Activated T-cell treated with anti-CD3 and anti-CD28 coated beads, Interleukin-2, amount 50 U/mL, for 24 hours (primary cell): ENCODE measurements at regions not wholly inside any gene's neighbourhood (a gene's known extent, or its start where the extent isn't known, plus 50 kb on each side); places are given as distances from the start of the nearest gene placed in this dataset.

ENCODE experiments used
- DNase-seq: peaks from one replicate; pipeline ENCODE4 v3.0.0-alpha.2; 2020
- H3K27ac Mint-ChIP-seq: 2 replicates; pipeline ENCODE4 v1.8.0; 2020; ENCODE audit warnings: mild to moderate bottlenecking, mixed read lengths
- H3K27me3 Mint-ChIP-seq: 2 replicates; pipeline ENCODE4 v1.8.0; 2020; ENCODE audit warnings: mixed read lengths
- H3K36me3 Mint-ChIP-seq: 2 replicates; pipeline ENCODE4 v1.8.0; 2020; ENCODE audit warnings: low read depth, mixed read lengths
- H3K4me1 Mint-ChIP-seq: 2 replicates; pipeline ENCODE4 v1.8.0; 2020; ENCODE audit warnings: low read depth, mixed read lengths
- H3K4me3 Mint-ChIP-seq: 2 replicates; pipeline ENCODE4 v1.8.0; 2020; ENCODE audit warnings: mild to moderate bottlenecking, moderate library complexity, mixed read lengths
- H3K9me3 Mint-ChIP-seq: 2 replicates; pipeline ENCODE4 v1.8.0; 2020; ENCODE audit warnings: mixed read lengths

DNA sequence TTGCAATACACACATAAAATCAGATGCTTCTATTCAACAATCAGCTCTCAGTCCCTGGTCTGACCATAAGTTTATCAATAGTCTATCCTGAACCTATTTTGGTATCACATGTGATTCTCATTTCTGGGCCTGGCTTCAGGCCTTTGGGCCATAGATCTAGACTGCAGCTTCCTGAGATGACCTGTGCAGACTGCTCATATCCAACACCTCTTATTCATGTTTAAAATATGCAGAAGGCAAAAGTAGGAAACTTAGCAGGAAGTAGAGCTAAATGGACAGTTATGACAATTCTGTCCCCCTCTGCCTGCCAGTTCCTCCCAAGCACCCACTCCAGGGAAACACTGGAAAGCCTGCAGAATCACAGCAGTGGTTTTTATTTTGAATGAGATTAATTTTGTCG, 53.3 kb downstream of the C7orf25 start:
- Mint-ChIP-seq H3K4me1 (peaks cover 15% of the 10 kb centered on the region), H3K27me3 (peaks cover 80% of the 10 kb centered on the region), H3K4me3 (no peak overlapping the region), H3K36me3 (no peaks in the 10 kb centered on the region), H3K9me3 (peaks cover 9% of the 10 kb centered on the region), H3K27ac (no peak overlapping the region)
- DNase-seq, result no peak

DNA sequence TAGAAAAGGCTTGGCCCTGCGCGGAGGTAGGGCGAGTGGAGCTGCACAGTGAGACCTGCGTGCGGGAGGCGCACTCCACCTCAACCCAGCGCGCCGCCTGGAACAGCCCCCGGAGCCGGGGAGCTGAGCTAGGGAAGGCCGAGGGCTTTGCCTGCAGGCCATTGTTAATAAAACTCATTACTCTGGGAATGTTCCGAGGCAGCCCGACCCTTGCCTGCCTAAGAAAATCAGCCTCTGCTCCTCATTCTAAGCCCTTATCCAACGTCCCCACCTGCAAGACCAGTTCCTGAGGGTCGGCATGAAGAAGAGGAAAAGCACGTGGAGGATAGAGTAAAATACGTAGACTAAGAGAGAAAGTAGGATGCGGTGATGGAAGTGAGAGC, 55.3 kb downstream of the C7orf25 start:
- no peaks in the 10 kb centered on the region for H3K36me3 Mint-ChIP-seq
- H3K27me3 Mint-ChIP-seq, result peaks cover 77% of the 10 kb centered on the region
- DNase-seq, result no peak
- H3K4me3 Mint-ChIP-seq, result peak overlapping the region; percentile 58
- no peak overlapping the region for H3K27ac Mint-ChIP-seq
- H3K4me1 Mint-ChIP-seq, result peaks cover 15% of the 10 kb centered on the region
- H3K9me3 Mint-ChIP-seq, result peaks cover 1% of the 10 kb centered on the region

DNA sequence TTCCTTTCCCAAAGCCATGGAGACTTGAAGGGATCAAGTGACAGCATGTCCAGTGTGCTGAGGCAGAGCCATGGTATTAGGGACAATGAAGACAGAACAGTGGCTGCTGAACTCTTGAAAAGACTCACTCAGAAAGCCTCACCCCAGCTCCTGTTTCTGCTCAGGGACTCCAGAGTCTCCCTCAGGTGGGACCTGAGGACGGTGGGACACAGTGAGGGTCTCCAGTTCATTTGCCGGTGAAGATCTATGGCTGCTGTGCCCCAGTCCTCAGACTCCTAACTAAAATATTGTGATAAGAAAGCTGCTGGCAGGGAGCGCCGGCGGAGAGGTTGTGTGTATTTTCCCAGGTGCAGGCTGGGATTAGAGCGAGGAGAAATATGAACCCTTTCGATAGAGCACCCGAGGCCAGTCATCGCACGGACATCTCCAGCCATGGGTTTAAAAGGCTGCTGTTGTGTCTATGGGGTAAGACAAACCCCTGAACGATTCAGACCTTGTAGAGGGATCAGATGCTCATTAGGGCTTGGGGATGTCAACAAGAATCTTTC, 57.2 kb downstream of the C7orf25 start:
- no peak overlapping the region for H3K4me3 Mint-ChIP-seq
- no peaks in the 10 kb centered on the region for H3K9me3 Mint-ChIP-seq
- no peak overlapping the region for H3K27ac Mint-ChIP-seq
- no peaks in the 10 kb centered on the region for H3K36me3 Mint-ChIP-seq
- DNase-seq, result no peak
- peaks cover 65% of the 10 kb centered on the region for H3K27me3 Mint-ChIP-seq
- peaks cover 15% of the 10 kb centered on the region for H3K4me1 Mint-ChIP-seq

DNA sequence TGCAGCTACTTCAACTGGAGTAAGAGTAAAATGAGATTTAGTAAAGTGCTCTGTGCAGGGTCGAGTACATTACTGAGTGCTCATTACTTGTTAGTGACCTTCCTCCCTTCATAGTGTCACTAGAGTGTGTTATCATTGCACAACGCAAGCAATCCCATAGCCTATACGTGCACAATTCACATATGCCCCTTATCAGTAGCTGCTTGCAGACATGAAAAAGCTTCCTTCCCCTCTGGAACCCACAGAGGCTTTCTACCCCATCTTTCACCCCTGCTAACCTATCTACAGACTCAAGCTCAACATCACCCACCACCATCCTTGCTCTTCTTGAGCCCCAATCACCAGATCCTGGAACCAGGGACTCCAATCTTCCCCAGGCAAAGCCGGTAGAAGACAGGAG, 59.3 kb downstream of the C7orf25 start:
- Mint-ChIP-seq H3K4me1 (peaks cover 12% of the 10 kb centered on the region), H3K27me3 (peaks cover 60% of the 10 kb centered on the region), H3K9me3 (no peaks in the 10 kb centered on the region), H3K4me3 (no peak overlapping the region), H3K36me3 (no peaks in the 10 kb centered on the region), H3K27ac (no peak overlapping the region)
- DNase-seq, result no peak

DNA sequence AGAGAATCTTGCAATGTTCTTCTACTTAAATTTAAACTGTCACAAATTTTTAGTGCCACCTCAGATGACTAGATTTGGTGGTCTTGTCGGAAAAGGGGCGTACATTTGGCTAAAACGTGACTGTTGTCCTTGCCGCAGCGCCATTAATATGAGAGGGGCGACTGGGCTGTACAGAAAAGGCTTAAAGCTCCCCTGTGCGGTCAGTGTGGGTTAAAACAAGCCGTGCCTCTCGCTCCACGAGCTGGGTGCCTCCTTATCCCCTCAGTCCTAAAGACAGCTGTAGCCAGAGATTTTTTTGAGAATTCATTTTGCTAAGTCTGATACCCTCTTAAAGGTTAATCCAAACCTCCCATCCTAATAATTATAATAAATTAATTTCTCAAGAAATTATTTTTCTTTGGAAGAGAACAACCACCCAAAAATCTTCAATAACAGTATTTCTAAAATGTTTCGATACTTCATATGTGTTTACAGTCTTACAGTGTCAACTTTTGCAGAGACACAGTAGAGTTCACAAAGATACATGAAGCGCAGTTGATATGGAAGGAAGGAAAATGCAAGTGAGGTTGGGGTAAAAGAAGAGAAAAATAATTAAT, 68.6 kb downstream of the C7orf25 start:
- Mint-ChIP-seq H3K36me3 (no peaks in the 10 kb centered on the region), H3K9me3 (peaks cover 2% of the 10 kb centered on the region), H3K27ac (no peak overlapping the region), H3K27me3 (peaks cover 60% of the 10 kb centered on the region), H3K4me1 (no peaks in the 10 kb centered on the region), H3K4me3 (no peak overlapping the region)
- DNase-seq, result no peak

DNA sequence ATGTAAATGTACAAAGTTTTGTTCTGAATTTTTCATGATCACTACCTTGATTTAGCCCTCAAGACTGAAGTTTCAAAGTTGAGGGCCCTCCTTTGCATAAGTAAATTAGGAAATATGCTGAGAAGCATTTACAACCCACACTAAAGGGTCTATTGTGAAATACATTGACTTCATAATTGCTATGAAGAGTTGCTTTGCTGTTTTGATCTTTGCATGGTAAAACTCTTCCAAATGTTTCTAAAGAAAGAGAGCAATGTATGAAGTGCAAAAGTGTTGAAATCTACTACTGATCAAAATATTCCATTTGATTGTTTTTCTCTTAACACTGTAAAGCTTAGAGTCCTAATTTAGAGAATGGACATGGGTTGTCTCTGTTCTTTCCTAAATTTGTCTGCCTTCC, 77.2 kb downstream of the C7orf25 start:
- Mint-ChIP-seq H3K4me1 (no peaks in the 10 kb centered on the region), H3K27ac (no peak overlapping the region), H3K9me3 (no peaks in the 10 kb centered on the region), H3K27me3 (peaks cover 46% of the 10 kb centered on the region), H3K4me3 (no peak overlapping the region), H3K36me3 (no peaks in the 10 kb centered on the region)
- no peak for DNase-seq

DNA sequence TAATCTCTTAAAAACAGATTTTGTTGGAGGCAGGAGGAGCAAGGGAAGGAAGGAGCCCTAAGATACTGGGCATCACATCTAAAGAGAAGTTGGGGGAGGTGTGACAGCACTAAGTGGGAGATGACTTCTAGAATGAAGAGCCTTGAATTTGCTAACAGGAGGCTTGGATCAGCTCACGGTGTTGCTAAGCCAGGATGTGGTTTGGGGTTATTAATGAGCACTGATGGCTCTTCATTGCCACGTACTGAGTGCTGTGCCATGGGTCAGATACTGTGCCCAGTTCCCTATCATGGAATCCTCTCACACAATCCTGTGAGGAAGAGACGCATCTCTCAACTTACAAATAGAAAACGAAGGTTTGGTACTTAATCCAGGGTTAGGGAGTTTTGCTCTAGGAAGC, 78.5 kb downstream of the C7orf25 start:
- no peak overlapping the region for H3K27ac Mint-ChIP-seq
- DNase-seq, result no peak
- H3K36me3 Mint-ChIP-seq, result no peaks in the 10 kb centered on the region
- H3K27me3 Mint-ChIP-seq, result peaks cover 44% of the 10 kb centered on the region
- H3K4me3 Mint-ChIP-seq, result no peak overlapping the region
- no peaks in the 10 kb centered on the region for H3K4me1 Mint-ChIP-seq
- no peaks in the 10 kb centered on the region for H3K9me3 Mint-ChIP-seq

DNA sequence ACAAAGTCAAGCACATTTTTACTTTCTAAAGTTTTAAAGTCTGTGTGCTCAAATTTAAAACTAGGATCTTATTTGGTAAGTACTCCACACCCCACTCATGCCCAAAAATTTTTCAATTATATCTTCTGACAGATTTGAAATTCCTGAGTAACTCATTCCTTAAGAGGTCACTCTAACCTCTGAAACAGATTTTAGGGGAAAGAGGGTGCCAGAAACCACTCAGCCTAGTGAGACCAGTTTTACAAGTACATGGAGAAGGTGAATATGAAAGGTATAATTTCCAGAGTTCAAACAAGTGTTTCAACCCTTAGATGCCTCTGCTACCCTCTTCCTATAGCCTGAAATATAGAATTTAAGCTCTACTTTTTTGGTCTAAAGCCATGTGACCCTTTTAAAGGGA, 79.2 kb downstream of the C7orf25 start:
- no peak for DNase-seq
- no peak overlapping the region for H3K4me3 Mint-ChIP-seq
- H3K27ac Mint-ChIP-seq, result no peak overlapping the region
- H3K27me3 Mint-ChIP-seq, result peaks cover 40% of the 10 kb centered on the region
- H3K9me3 Mint-ChIP-seq, result no peaks in the 10 kb centered on the region
- no peaks in the 10 kb centered on the region for H3K36me3 Mint-ChIP-seq
- H3K4me1 Mint-ChIP-seq, result no peaks in the 10 kb centered on the region

DNA sequence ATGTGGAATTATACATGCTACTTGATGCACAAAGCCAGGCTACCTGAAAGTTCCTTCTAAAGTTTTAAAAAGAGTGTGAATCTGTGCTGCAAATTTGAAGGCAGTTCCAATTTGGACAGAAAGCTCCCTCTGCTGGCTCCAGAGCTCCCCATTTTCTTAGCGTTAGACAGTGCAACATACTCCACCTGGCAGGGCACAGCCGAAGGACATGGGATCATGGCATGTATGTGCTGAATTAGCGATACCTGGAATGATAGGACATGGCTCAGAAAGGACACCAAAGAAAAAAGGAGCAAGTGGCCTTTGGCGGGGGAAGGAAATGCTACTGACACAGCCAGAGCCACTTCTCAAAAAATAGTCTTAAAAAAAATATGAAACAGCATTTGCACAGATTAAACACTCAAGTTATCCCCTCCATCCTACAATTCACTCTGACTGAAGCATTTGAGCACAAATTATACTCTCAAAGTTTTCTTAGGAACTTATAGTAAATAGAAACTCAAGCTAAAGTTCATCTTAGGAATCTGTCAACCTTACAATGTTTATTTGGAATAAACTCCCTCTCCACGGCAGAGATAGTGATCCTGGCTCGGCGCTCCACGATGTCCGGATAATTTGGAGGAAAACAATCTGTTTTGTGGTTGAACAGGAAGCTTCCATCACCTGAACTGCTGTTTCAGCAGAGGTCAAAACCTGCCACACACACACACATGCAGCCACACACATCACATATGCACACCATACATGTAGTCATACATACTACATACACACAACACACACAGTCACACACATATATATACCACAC, 80.0 kb downstream of the C7orf25 start:
- Mint-ChIP-seq H3K27me3 (peaks cover 40% of the 10 kb centered on the region), H3K4me3 (no peak overlapping the region), H3K4me1 (no peaks in the 10 kb centered on the region), H3K36me3 (no peaks in the 10 kb centered on the region), H3K9me3 (no peaks in the 10 kb centered on the region), H3K27ac (no peak overlapping the region)
- no peak for DNase-seq

DNA sequence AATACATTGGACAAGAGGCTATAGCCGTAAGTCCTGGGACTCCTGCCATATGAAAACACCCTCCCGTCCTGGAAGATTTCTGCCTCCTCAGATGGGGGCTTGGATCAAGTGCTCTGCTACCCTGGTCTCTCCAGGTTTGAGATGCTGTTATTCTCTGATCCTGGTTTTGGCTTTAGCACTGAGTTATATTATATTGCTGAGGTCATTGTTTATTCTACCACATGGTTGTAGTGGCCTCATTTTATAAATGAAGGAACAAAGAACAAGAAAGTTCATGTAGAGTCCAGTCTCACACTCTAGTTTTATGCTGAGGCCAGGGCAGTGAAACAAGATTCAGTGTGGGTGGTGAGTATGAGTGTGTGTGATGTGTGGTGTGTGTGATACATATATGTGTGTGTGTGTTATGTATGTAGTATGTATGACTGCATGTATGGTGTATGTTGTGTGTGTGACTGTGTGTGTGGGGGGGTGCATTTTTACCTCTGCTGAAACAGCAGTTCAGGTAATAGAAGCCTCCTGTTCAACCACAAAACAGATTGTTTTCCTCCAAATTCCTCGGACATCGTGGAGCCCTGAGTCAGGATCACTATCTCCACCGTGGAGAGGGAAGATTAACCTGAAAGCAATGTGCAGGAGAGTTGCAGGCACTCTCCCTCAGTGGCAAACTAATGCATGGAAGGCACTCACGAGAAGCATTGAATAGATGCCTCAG, 80.7 kb downstream of the C7orf25 start:
- no peak overlapping the region for H3K27ac Mint-ChIP-seq
- H3K9me3 Mint-ChIP-seq, result no peaks in the 10 kb centered on the region
- H3K27me3 Mint-ChIP-seq, result peaks cover 40% of the 10 kb centered on the region
- no peaks in the 10 kb centered on the region for H3K36me3 Mint-ChIP-seq
- H3K4me1 Mint-ChIP-seq, result no peaks in the 10 kb centered on the region
- H3K4me3 Mint-ChIP-seq, result no peak overlapping the region
- DNase-seq, result no peak

DNA sequence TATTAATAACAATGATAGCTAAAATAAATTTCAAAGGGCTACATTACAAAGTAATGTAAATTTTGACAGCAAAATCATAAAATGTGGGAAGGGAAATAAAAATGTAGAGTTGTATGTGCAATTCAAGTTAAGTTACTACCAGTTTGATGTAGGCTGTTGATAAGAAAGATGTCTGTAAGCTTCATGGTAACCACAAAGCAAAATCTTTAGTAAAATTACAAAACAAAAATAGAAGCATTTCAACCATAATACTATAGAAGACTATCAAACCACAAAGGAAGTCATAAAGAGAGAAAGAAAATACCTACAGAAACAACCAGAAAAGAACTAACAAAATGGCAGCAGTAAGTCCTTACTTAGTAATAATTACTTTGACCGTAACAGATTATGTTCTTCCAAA, 99.1 kb downstream of the C7orf25 start:
- Mint-ChIP-seq H3K9me3 (peaks cover 7% of the 10 kb centered on the region), H3K36me3 (no peaks in the 10 kb centered on the region), H3K27me3 (peaks cover 34% of the 10 kb centered on the region), H3K4me3 (no peak overlapping the region), H3K27ac (no peak overlapping the region), H3K4me1 (no peaks in the 10 kb centered on the region)
- DNase-seq, result no peak

DNA sequence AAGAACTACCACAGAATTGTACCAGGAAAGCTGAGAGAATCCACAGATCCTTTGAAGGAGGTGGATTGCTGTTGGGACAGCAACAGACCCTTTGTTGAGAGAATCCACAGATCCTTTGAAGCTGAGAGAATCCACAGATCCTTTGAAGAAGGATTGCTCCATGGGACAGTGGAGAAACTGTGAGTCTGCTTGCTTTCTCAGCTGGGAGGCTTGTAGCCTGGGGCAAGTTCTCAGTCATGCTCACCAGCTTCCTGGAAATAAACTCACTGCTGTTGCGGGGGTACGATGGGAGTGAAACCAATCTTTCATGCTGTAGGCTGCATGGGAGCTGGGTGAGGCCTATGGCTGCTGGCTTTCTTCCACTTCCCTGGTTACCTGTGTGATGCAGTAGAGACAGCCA, 106.3 kb downstream of the C7orf25 start:
- H3K9me3 Mint-ChIP-seq, result peaks cover 15% of the 10 kb centered on the region
- H3K27ac Mint-ChIP-seq, result no peak overlapping the region
- DNase-seq, result no peak
- no peak overlapping the region for H3K4me3 Mint-ChIP-seq
- peaks cover 27% of the 10 kb centered on the region for H3K27me3 Mint-ChIP-seq
- no peaks in the 10 kb centered on the region for H3K36me3 Mint-ChIP-seq
- no peaks in the 10 kb centered on the region for H3K4me1 Mint-ChIP-seq

DNA sequence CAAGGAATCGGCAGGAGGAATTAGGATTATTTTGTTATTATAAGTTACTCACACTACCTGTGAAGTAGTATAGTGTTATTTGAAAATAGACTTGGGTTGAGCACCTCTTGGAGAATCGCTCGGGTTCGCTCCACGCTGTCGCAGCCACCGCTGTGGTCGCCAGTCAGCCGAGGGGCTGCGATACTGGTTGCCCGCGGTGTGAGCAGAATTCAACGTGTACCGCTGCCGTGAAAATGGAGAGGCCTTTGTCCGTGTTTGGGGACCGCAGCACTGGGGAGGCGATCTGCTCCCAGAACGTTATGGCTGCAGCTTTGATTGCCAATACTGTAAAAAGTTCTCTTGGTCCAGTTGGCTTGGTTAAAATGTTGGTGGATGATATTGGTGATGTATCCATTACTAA, 117.2 kb downstream of the C7orf25 start:
- Mint-ChIP-seq H3K36me3 (no peaks in the 10 kb centered on the region), H3K27me3 (peaks cover 17% of the 10 kb centered on the region), H3K4me3 (no peak overlapping the region), H3K9me3 (peaks cover 2% of the 10 kb centered on the region), H3K27ac (no peak overlapping the region), H3K4me1 (no peaks in the 10 kb centered on the region)
- DNase-seq, result no peak

DNA sequence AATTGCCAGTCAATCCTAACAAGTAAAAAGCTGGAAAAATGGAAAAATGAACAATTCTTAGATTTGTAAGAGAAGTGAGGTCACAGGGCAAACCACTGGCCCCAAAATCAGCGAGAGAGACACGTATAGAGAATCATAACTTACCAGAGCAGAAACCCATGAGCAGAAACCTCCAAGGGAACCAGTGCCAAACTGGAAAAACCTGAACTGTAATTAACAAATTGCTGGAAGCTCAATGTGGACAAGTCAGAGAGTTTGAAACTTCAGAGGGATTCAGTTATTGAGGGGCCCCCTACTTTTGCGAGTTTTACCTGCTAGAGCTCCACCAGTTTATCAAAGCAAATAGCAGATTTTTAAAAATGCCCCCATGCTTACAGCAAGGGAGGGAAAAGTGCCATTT, 119.0 kb downstream of the C7orf25 start:
- Mint-ChIP-seq H3K9me3 (peaks cover 2% of the 10 kb centered on the region), H3K27ac (no peak overlapping the region)

DNA sequence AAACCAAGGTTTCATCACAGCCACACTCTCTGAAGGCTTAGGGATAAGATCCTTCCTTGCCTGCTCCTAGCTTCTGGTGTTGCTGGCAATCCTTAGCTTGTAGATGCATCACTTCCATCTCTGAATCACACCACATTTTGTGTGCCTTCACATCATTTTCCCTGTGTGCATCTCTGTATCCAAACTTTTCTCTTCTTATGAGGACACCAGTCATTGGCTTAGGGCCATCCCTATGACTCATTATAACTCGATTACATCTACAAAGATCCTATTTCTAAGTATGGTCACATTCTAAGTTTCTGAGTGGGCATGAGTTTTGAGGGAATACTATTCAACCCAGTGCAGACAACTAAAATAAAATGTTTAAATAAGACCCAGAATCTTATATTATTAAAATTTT, 121.7 kb downstream of the C7orf25 start:
- peaks cover 15% of the 10 kb centered on the region for H3K27me3 Mint-ChIP-seq
- no peaks in the 10 kb centered on the region for H3K36me3 Mint-ChIP-seq
- no peak overlapping the region for H3K27ac Mint-ChIP-seq
- H3K4me1 Mint-ChIP-seq, result no peaks in the 10 kb centered on the region
- H3K9me3 Mint-ChIP-seq, result no peaks in the 10 kb centered on the region
- DNase-seq, result no peak
- no peak overlapping the region for H3K4me3 Mint-ChIP-seq

More for the DNA sequence above, 119.0 kb downstream of the C7orf25 start:
- Mint-ChIP-seq H3K36me3 (no peaks in the 10 kb centered on the region), H3K4me3 (no peak overlapping the region), H3K27me3 (peaks cover 17% of the 10 kb centered on the region), H3K4me1 (no peaks in the 10 kb centered on the region)
- DNase-seq, result no peak
